GM12878 (cell line): ENCODE measurements at regions not wholly inside any gene's neighbourhood (a gene's known extent, or its start where the extent isn't known, plus 50 kb on each side); places are given as distances from the start of the nearest gene placed in this dataset.

Source experiments
- ATAC-seq: fragments of 200-7000 bp; cut with Tn5 transposase; 3 replicates; pipeline ENCODE4 v1.9.1; 2020; ENCODE audit warnings: mild to moderate bottlenecking, moderate library complexity
- BruUV-seq: library from RNA; stranded (reverse); fragments of 400-500 nt; replicated peaks from 2 replicates; lab custom pipeline; 2021; lab: Mats Ljungman, UMichigan
- CTCF ChIA-PET: fragments of 300-600 bp; sonication (Branson Sonifier 250); formaldehyde crosslinking; extraction: SDS; loops from one replicate; lab custom pipeline; 2021; ENCODE audit warnings: inconsistent platforms; lab: Yijun Ruan, JAX
- POLR2A ChIA-PET: fragments of 350-600 bp; formaldehyde crosslinking; extraction: SDS; loops from one replicate; lab custom pipeline; 2021; ENCODE audit warnings: inconsistent platforms; lab: Charles Lee
- RAD21 ChIA-PET: fragments of 300-600 bp; sonication (Branson Sonifier 250); formaldehyde crosslinking; loops from one replicate; lab custom pipeline; 2023; ENCODE audit warnings: antibody characterized with exemption; ENCODE audit not compliant: unreplicated experiment; lab: Charles Lee
- SMC1A ChIA-PET: fragments of 300-600 bp; sonication (Branson Sonifier 250); formaldehyde crosslinking; loops from one replicate; lab custom pipeline; 2023; ENCODE audit not compliant: unreplicated experiment, uncharacterized antibody; lab: Charles Lee
- DNase-seq: peaks from one replicate; pipeline ENCODE4 v3.0.0-alpha.2; 2011; ENCODE audit warnings: low read depth, low spot score
- FAIRE-seq: peaks from 3 replicates; lab custom pipeline; 2011; peaks lifted over from hg19 to GRCh38; lab: Jason Lieb, UNC
- H2AFZ ChIP-seq: 2 replicates; pipeline ENCODE4 v1.6.0; 2011; ENCODE audit warnings: low read depth, low read length, control low read depth; ENCODE audit not compliant: control insufficient read depth
- H3K27ac ChIP-seq: 2 replicates; pipeline ENCODE4 v1.5.1; 2011; ENCODE audit warnings: control low read depth; ENCODE audit not compliant: control insufficient read depth, insufficient read depth
- H3K27me3 ChIP-seq, 2 experiments: replicated peaks in 1 of 2; 2 replicates each; pipeline versions ENCODE4 v1.6.0 to v1.6.1; 2011; ENCODE audit warnings: low read length in 1 of 2; ENCODE audit not compliant: control insufficient read depth in 2 of 2, insufficient read depth in 2 of 2
- H3K36me3 ChIP-seq, 2 experiments: 2 replicates each; pipeline ENCODE4 v1.5.1; 2011; ENCODE audit warnings: low read length in 1 of 2; ENCODE audit not compliant: control insufficient read depth in 2 of 2, insufficient read depth in 2 of 2
- H3K4me1 ChIP-seq: 2 replicates; pipeline ENCODE4 v1.6.1; 2011; ENCODE audit warnings: mild to moderate bottlenecking, low read length, moderate library complexity, mixed read lengths; ENCODE audit not compliant: control insufficient read depth, insufficient read depth
- H3K4me2 ChIP-seq: 2 replicates; pipeline ENCODE4 v1.6.0; 2011; ENCODE audit warnings: control low read depth; ENCODE audit not compliant: control insufficient read depth, insufficient read depth
- H3K4me3 ChIP-seq: fragments of 200-600 bp; sonication (generic); 2 replicates; pipeline ENCODE4 v1.5.1; 2016
- H3K79me2 ChIP-seq: 2 replicates; pipeline ENCODE4 v1.6.0; 2011; ENCODE audit warnings: low read length; ENCODE audit not compliant: control insufficient read depth, insufficient read depth
- H3K9ac ChIP-seq: 2 replicates; pipeline ENCODE4 v1.8.0; 2011; ENCODE audit warnings: low read length, control low read depth, mixed read lengths; ENCODE audit not compliant: control insufficient read depth, insufficient read depth
- H3K9me3 ChIP-seq: replicated peaks from 3 replicates; pipeline ENCODE4 v1.5.1; 2011; ENCODE audit warnings: mild to moderate bottlenecking, low read length; ENCODE audit not compliant: control insufficient read depth, insufficient read depth
- H4K20me1 ChIP-seq: 2 replicates; pipeline ENCODE4 v1.6.0; 2011; ENCODE audit not compliant: control insufficient read depth, insufficient read depth
- ATF7 ChIP-seq: fragments of 450-650 bp; IDR thresholded peaks from 2 replicates; pipeline ENCODE4 v1.6.1; 2016; ENCODE audit warnings: low read depth, mild to moderate bottlenecking
- BCL3 ChIP-seq: IDR thresholded peaks from 2 replicates; pipeline ENCODE4 v1.6.1; 2011; ENCODE audit warnings: borderline replicate concordance, low read depth, mild to moderate bottlenecking, moderate library complexity, low read length; ENCODE audit not compliant: insufficient read depth, poor library complexity, severe bottlenecking
- BMI1 ChIP-seq: fragments of 450-650 bp; IDR thresholded peaks from 2 replicates; pipeline ENCODE4 v1.6.1; 2016; ENCODE audit warnings: mild to moderate bottlenecking, moderate library complexity, borderline replicate concordance
- ELK1 ChIP-seq: IDR thresholded peaks from 2 replicates; pipeline ENCODE4 v1.6.1; 2012; ENCODE audit warnings: low read depth, low read length, improper control_type of control experiment
- FOXM1 ChIP-seq: IDR thresholded peaks from 2 replicates; pipeline ENCODE4 v1.6.1; 2012; ENCODE audit warnings: low read depth, mild to moderate bottlenecking, inconsistent platforms, low read length, moderate library complexity
- JUND ChIP-seq: IDR thresholded peaks from 2 replicates; pipeline ENCODE4 v1.6.1; 2012; ENCODE audit warnings: low read depth, mild to moderate bottlenecking, low read length, improper control_type of control experiment, moderate library complexity
- KAT2A ChIP-seq: conservative IDR thresholded peaks from 2 replicates; pipeline ENCODE4 v1.6.1; 2011; ENCODE audit warnings: low read depth, low read length; ENCODE audit not compliant: control insufficient read depth
- LARP7 ChIP-seq: fragments of 450-650 bp; IDR thresholded peaks from 2 replicates; pipeline ENCODE4 v1.6.1; 2017; ENCODE audit warnings: mild to moderate bottlenecking
- NFYA ChIP-seq: IDR thresholded peaks from 2 replicates; pipeline ENCODE4 v1.6.1; 2011; ENCODE audit warnings: low read depth, mild to moderate bottlenecking, low read length, improper control_type of control experiment, borderline replicate concordance
- PAX8 ChIP-seq: fragments of 450-650 bp; IDR thresholded peaks from 2 replicates; pipeline ENCODE4 v1.6.1; 2017; ENCODE audit warnings: mild to moderate bottlenecking, moderate library complexity
- POLR2AphosphoS5 ChIP-seq: IDR thresholded peaks from 2 replicates; pipeline ENCODE4 v1.6.1; 2011; ENCODE audit warnings: mild to moderate bottlenecking, low read length, inconsistent platforms
- POU2F2 ChIP-seq: IDR thresholded peaks from 3 replicates; pipeline ENCODE4 v1.6.1; 2011; ENCODE audit warnings: low read depth, mild to moderate bottlenecking, low read length, borderline replicate concordance
- RELA ChIP-seq: fragments of 450-650 bp; IDR thresholded peaks from 2 replicates; pipeline ENCODE4 v1.8.0; 2014; ENCODE audit warnings: borderline replicate concordance; ENCODE audit not compliant: partially characterized antibody
- TARDBP ChIP-seq: IDR thresholded peaks from 2 replicates; pipeline ENCODE4 v1.6.1; 2016; ENCODE audit warnings: borderline replicate concordance
- WGBS: methylation state at CpG from one replicate; pipeline ENCODE4 v1.1.6; 2016; ENCODE audit warnings: low lambda C conversion rate; ENCODE audit not compliant: insufficient replicate concordance, insufficient coverage; ENCODE audit errors: missing lambda C conversion rate; 5-methylcytosine and 5-hydroxymethylcytosine counted together
- in situ Hi-C: fragments of 300-500 bp; cut with MboI; formaldehyde crosslinking; loops from 9 replicates; pipeline ENCODE4 v1.14.3; 2018; ENCODE audit warnings: mixed read lengths
- intact Hi-C: fragments of 100-400 bp; cut with micrococcal nuclease; formaldehyde crosslinking; loops from one replicate; pipeline ENCODE4 v1.14.2; 2022; ENCODE audit not compliant: unreplicated experiment

GRCh38 chr2:160581448-160581847, 87.8 kb upstream of the RBMS1 start:
- CTCF ChIA-PET, result interaction anchor here (1.5 kb wide), 1 partner anchor 28 kb away, joined by 3 read pairs; no protein-coding TSS in a partner anchor
- H3K27me3 ChIP-seq, result no peaks in the 10 kb centered on the region
- TF ChIP-seq LARP7, result no peak
- TF ChIP-seq, all 136 proteins: peak for 0
- no peak overlapping the region for H3K27ac ChIP-seq
- no peaks in the 10 kb centered on the region for H3K4me1 ChIP-seq
- SMC1A ChIA-PET, result no interaction called here
- no peaks in the 10 kb centered on the region for H3K36me3 ChIP-seq
- H3K4me3 ChIP-seq, result no peak overlapping the region
- POLR2A ChIA-PET, result no interaction called here
- ATAC-seq, result no peak
- no peak overlapping the region for H2AFZ ChIP-seq
- H3K4me2 ChIP-seq, result no peak overlapping the region
- in situ Hi-C loops (no loop called here), intact Hi-C loops (no loop called here)
- no peaks in the 10 kb centered on the region for H4K20me1 ChIP-seq
- WGBS, result 3% methylated on average over 5 of the region's 5 CpGs
- RAD21 ChIA-PET, result no interaction called here
- BruUV-seq, result no TSS peak
- H3K9ac ChIP-seq, result no peak overlapping the region
- no peak for DNase-seq
- no peak for FAIRE-seq
- no peaks in the 10 kb centered on the region for H3K79me2 ChIP-seq
- H3K9me3 ChIP-seq, result no peaks in the 10 kb centered on the region

GRCh38 chr2:160582081-160582480, 88.5 kb upstream of the RBMS1 start:
- Histone ChIP-seq H3K4me2 (no peak overlapping the region), H3K9me3 (no peaks in the 10 kb centered on the region), H3K36me3 (no peaks in the 10 kb centered on the region), H2AFZ (no peak overlapping the region), H3K4me3 (no peak overlapping the region), H3K27ac (no peak overlapping the region), H3K9ac (no peak overlapping the region), H3K4me1 (no peaks in the 10 kb centered on the region), H3K27me3 (no peaks in the 10 kb centered on the region), H3K79me2 (no peaks in the 10 kb centered on the region), H4K20me1 (no peaks in the 10 kb centered on the region)
- no peak for FAIRE-seq
- ChIA-PET SMC1A (no interaction called here), POLR2A (no interaction called here), RAD21 (no interaction called here), CTCF (interaction anchor here (0.6 kb wide), 2 partner anchors 411 to 472 kb away, joined by 3 read pairs; no protein-coding TSS in a partner anchor)
- in situ Hi-C loops (no loop called here), intact Hi-C loops (no loop called here)
- ATAC-seq, result no peak
- no TSS peak for BruUV-seq
- 0% methylated on average over 1 of the region's 2 CpGs for WGBS
- no peak for DNase-seq
- TF ChIP-seq JUND (no peak), RELA (no peak), NFYA (no peak), BCL3 (no peak), POLR2AphosphoS5 (no peak), ATF7 (no peak), ELK1 (no peak), POU2F2 (no peak), FOXM1 (no peak), KAT2A (no peak), PAX8 (no peak), LARP7 (no peak), BMI1 (no peak), TARDBP (no peak)
